Urothelium cell line (cell line): ENCODE measurements at regions not wholly inside any gene's neighbourhood (a gene's known extent, or its start where the extent isn't known, plus 50 kb on each side); places are given as distances from the start of the nearest gene placed in this dataset.

ENCODE experiments used
- DNase-seq: peaks from one replicate; pipeline ENCODE4 v3.0.0; 2011; ENCODE audit warnings: low spot score, mixed read lengths
- FAIRE-seq: peaks from 2 replicates; lab custom pipeline; 2011; peaks lifted over from hg19 to GRCh38; lab: Jason Lieb, UNC

- FAIRE-seq (no peak), DNase-seq (no peak)
These were observed 648.5 kb downstream of the BNC2 start for GRCh38 chr9:16221822-16222547.

- DNase-seq (no peak), FAIRE-seq (no peak)
These were observed 647.2 kb downstream of the BNC2 start for GRCh38 chr9:16223074-16223871.

GRCh38 chr9:16230731-16231130, 639.7 kb downstream of the BNC2 start:
- no peak for DNase-seq
- no peak for FAIRE-seq

- DNase-seq (no peak), FAIRE-seq (no peak)
These were observed 634.2 kb downstream of the BNC2 start for GRCh38 chr9:16236311-16236710.

GRCh38 chr9:16236882-16237281, 633.6 kb downstream of the BNC2 start:
- FAIRE-seq: no peak
- no peak for DNase-seq

GRCh38 chr9:16238623-16239138, 631.8 kb downstream of the BNC2 start:
- no peak for FAIRE-seq

GRCh38 chr9:16241231-16241630, 629.2 kb downstream of the BNC2 start:
- FAIRE-seq (no peak), DNase-seq (no peak)

More at GRCh38 chr9:16238623-16239138, 631.8 kb downstream of the BNC2 start:
- DNase-seq: no peak

- FAIRE-seq (no peak), DNase-seq (no peak)
These were observed 626.7 kb downstream of the BNC2 start for GRCh38 chr9:16243798-16244197.

GRCh38 chr9:16245756-16246440, 624.6 kb downstream of the BNC2 start:
- DNase-seq (peak; percentile 8), FAIRE-seq (no peak)

- FAIRE-seq (no peak), DNase-seq (peak; percentile 8)
These were observed 623.7 kb downstream of the BNC2 start for GRCh38 chr9:16246785-16247184.

GRCh38 chr9:16247188-16247875, 623.1 kb downstream of the BNC2 start:
- FAIRE-seq (no peak), DNase-seq (peak; percentile 57)

GRCh38 chr9:16248822-16249221, 621.6 kb downstream of the BNC2 start:
- DNase-seq: no peak
- no peak for FAIRE-seq

GRCh38 chr9:16252616-16253015, 617.9 kb downstream of the BNC2 start:
- no peak for FAIRE-seq

GRCh38 chr9:16254674-16255073, 615.8 kb downstream of the BNC2 start:
- FAIRE-seq: no peak
- no peak for DNase-seq

More at GRCh38 chr9:16252616-16253015, 617.9 kb downstream of the BNC2 start:
- peak; percentile 13 for DNase-seq

GRCh38 chr9:16255217-16255616, 615.3 kb downstream of the BNC2 start:
- FAIRE-seq (no peak), DNase-seq (no peak)

- DNase-seq: no peak
- no peak for FAIRE-seq
These were observed 612.9 kb downstream of the BNC2 start for GRCh38 chr9:16257604-16258003.

GRCh38 chr9:16258191-16258590, 612.3 kb downstream of the BNC2 start:
- DNase-seq (no peak), FAIRE-seq (no peak)

GRCh38 chr9:16258708-16259107, 611.8 kb downstream of the BNC2 start:
- no peak for DNase-seq

GRCh38 chr9:16262477-16263261, 607.8 kb downstream of the BNC2 start:
- DNase-seq (peak; percentile 4), FAIRE-seq (no peak)

More at GRCh38 chr9:16258708-16259107, 611.8 kb downstream of the BNC2 start:
- no peak for FAIRE-seq

- DNase-seq: no peak
- FAIRE-seq: no peak
These were observed 604.8 kb downstream of the BNC2 start for GRCh38 chr9:16265688-16266087.
